OCI-LY7 (cell line): ENCODE measurements at regions not wholly inside any gene's neighbourhood (a gene's known extent, or its start where the extent isn't known, plus 50 kb on each side); places are given as distances from the start of the nearest gene placed in this dataset.

Source experiments
- BruUV-seq: library from RNA; stranded (reverse); fragments of 400-500 nt; replicated peaks from 2 replicates; lab custom pipeline; 2021; lab: Mats Ljungman, UMichigan
- CTCF ChIA-PET: fragments of 300-600 bp; sonication (Branson Sonifier 250); formaldehyde crosslinking; loops from one replicate; lab custom pipeline; 2022; ENCODE audit warnings: antibody characterized with exemption; ENCODE audit not compliant: unreplicated experiment; lab: Charles Lee
- POLR2A ChIA-PET: fragments of 300-600 bp; sonication (Branson Sonifier 250); formaldehyde crosslinking; loops from one replicate; lab custom pipeline; 2022; ENCODE audit warnings: antibody characterized with exemption; lab: Charles Lee
- DNase-seq: peaks from one replicate; pipeline ENCODE4 v3.0.0-alpha.2; 2015; ENCODE audit warnings: low spot score
- H2AFZ ChIP-seq: fragments of 200-600 bp; sonication (generic), shearing (Covaris generic); 2 replicates; pipeline ENCODE4 v1.6.1; 2014; ENCODE audit warnings: mild to moderate bottlenecking, antibody characterized with exemption, low read length, moderate library complexity
- H3K27ac ChIP-seq: fragments of 200-600 bp; sonication (generic); 2 replicates; pipeline ENCODE4 v1.5.1; 2014; ENCODE audit warnings: mixed run types, low read depth, mild to moderate bottlenecking, moderate library complexity, low read length, inconsistent platforms; ENCODE audit not compliant: poor library complexity, severe bottlenecking
- H3K36me3 ChIP-seq: fragments of 200-600 bp; sonication (generic); 2 replicates; pipeline ENCODE4 v1.6.1; 2014; ENCODE audit warnings: mild to moderate bottlenecking, antibody characterized with exemption, low read length, moderate library complexity, mixed read lengths; ENCODE audit not compliant: insufficient read depth
- H3K4me1 ChIP-seq: fragments of 200-600 bp; sonication (generic); 2 replicates; pipeline ENCODE4 v1.5.1; 2014; ENCODE audit warnings: mild to moderate bottlenecking, low read length; ENCODE audit not compliant: insufficient read depth, poor library complexity, severe bottlenecking
- H3K4me2 ChIP-seq: fragments of 200-600 bp; sonication (generic); 2 replicates; pipeline ENCODE4 v1.6.1; 2014; ENCODE audit warnings: mild to moderate bottlenecking, low read length
- H3K4me3 ChIP-seq: fragments of 200-600 bp; sonication (generic); 2 replicates; pipeline ENCODE4 v1.5.1; 2014; ENCODE audit warnings: mild to moderate bottlenecking, low read depth, low read length; ENCODE audit not compliant: poor library complexity, severe bottlenecking
- H3K79me2 ChIP-seq: fragments of 200-600 bp; sonication (generic); 2 replicates; pipeline ENCODE4 v1.6.1; 2016; ENCODE audit warnings: low read depth, mild to moderate bottlenecking, low read length, moderate library complexity, mixed read lengths; ENCODE audit not compliant: insufficient read depth
- H3K9me2 ChIP-seq: fragments of 200-600 bp; sonication (generic); 2 replicates; pipeline ENCODE4 v1.6.1; 2016; ENCODE audit warnings: mild to moderate bottlenecking, low read length, mixed read lengths; ENCODE audit not compliant: insufficient read depth
- H3K9me3 ChIP-seq: fragments of 200-600 bp; sonication (generic); 2 replicates; pipeline ENCODE4 v1.6.1; 2014; ENCODE audit warnings: mild to moderate bottlenecking, mixed run types, low read length, mixed read lengths
- H4K20me1 ChIP-seq: fragments of 200-600 bp; sonication (generic); 2 replicates; pipeline ENCODE4 v1.6.1; 2014; ENCODE audit warnings: mild to moderate bottlenecking, antibody characterized with exemption, low read length, moderate library complexity, mixed read lengths; ENCODE audit not compliant: insufficient read depth
- CTCF ChIP-seq: fragments of 200-600 bp; sonication (generic); conservative IDR thresholded peaks from 2 replicates; pipeline ENCODE4 v1.5.1; 2014; ENCODE audit warnings: mild to moderate bottlenecking, antibody characterized with exemption, low read length, moderate library complexity, mixed read lengths
- EZH2phosphoT487 ChIP-seq: fragments of 200-600 bp; sonication (generic); IDR thresholded peaks from 2 replicates; pipeline ENCODE4 v1.6.1; 2018; ENCODE audit warnings: low read depth, borderline replicate concordance, mild to moderate bottlenecking, mixed run types, antibody characterized with exemption, low read length, moderate library complexity, mixed read lengths
- intact Hi-C: fragments of 100-400 bp; cut with micrococcal nuclease; formaldehyde crosslinking; loops from one replicate; pipeline ENCODE4 v1.10.0; 2022; ENCODE audit not compliant: unreplicated experiment

- BruUV-seq, result no TSS peak
- no peak overlapping the region for H2AFZ ChIP-seq
Observed at GRCh38 chr2:221640686-221641085, 68.6 kb upstream of the EPHA4 start.

GRCh38 chr2:221637851-221638250 lies 65.7 kb upstream of the EPHA4 start:
- Histone ChIP-seq H3K36me3 (no peaks in the 10 kb centered on the region), H3K27ac (no peak overlapping the region), H4K20me1 (no peaks in the 10 kb centered on the region), H3K4me3 (no peak overlapping the region), H3K4me2 (no peak overlapping the region), H3K9me2 (no peaks in the 10 kb centered on the region), H2AFZ (no peak overlapping the region), H3K9me3 (no peaks in the 10 kb centered on the region), H3K79me2 (no peaks in the 10 kb centered on the region), H3K4me1 (no peaks in the 10 kb centered on the region)
- intact Hi-C loops, result no loop called here
- POLR2A ChIA-PET, result no interaction called here
- no peak for TF ChIP-seq CTCF
- no peak for TF ChIP-seq EZH2phosphoT487
- DNase-seq, result no peak
- no TSS peak for BruUV-seq
- CTCF ChIA-PET, result no interaction called here

More at GRCh38 chr2:221640686-221641085, 68.6 kb upstream of the EPHA4 start:
- H3K27ac ChIP-seq, result no peak overlapping the region
- no peak for DNase-seq
- no peak overlapping the region for H3K4me3 ChIP-seq
- H3K4me1 ChIP-seq, result no peaks in the 10 kb centered on the region
- H3K4me2 ChIP-seq, result no peak overlapping the region
- no peak for TF ChIP-seq CTCF
- no peak for TF ChIP-seq EZH2phosphoT487
- no peaks in the 10 kb centered on the region for H3K9me3 ChIP-seq
- no peaks in the 10 kb centered on the region for H3K36me3 ChIP-seq
- H3K9me2 ChIP-seq, result no peaks in the 10 kb centered on the region
- POLR2A ChIA-PET, result no interaction called here
- no peaks in the 10 kb centered on the region for H4K20me1 ChIP-seq
- CTCF ChIA-PET, result no interaction called here
- intact Hi-C loops, result no loop called here
- H3K79me2 ChIP-seq, result no peaks in the 10 kb centered on the region

GRCh38 chr2:221635949-221636348 lies 63.8 kb upstream of the EPHA4 start:
- ChIA-PET POLR2A (interaction anchor here (0.6 to 1.0 kb wide), 3 partner anchors 10 to 781 kb away, joined by 3 to 5 read pairs (median 3); no protein-coding TSS in a partner anchor), CTCF (no interaction called here)
- no peak overlapping the region for H3K4me3 ChIP-seq
- no peak overlapping the region for H3K4me2 ChIP-seq
- H4K20me1 ChIP-seq, result no peaks in the 10 kb centered on the region
- no peaks in the 10 kb centered on the region for H3K9me2 ChIP-seq
- peak; percentile 30; the same call in 1 of the 2 replicates for TF ChIP-seq CTCF
- TF ChIP-seq EZH2phosphoT487, result no peak
- DNase-seq, result no peak
- BruUV-seq, result no TSS peak
- no peaks in the 10 kb centered on the region for H3K79me2 ChIP-seq
- no peaks in the 10 kb centered on the region for H3K4me1 ChIP-seq
- H2AFZ ChIP-seq, result no peak overlapping the region
- intact Hi-C loops, result no loop called here
- no peak overlapping the region for H3K27ac ChIP-seq
- H3K36me3 ChIP-seq, result no peaks in the 10 kb centered on the region
- no peaks in the 10 kb centered on the region for H3K9me3 ChIP-seq
